ENCODE measurements at regions not wholly inside any gene's neighbourhood (a gene's known extent, or its start where the extent isn't known, plus 50 kb on each side); places are given as distances from the start of the nearest gene placed in this dataset.
"Not testable (repeated sequence)": the region's sequence is repeated elsewhere in the genome, so short reads cannot be mapped to it uniquely, and the experiment has no call there.

GRCh38 chrX:134045372-134045771 is 60.0 kb upstream of the GPC3 start:
- not testable (repeated sequence) for H3K4me3 ChIP-seq (replicated peaks in 1 of 4; ENCODE audit: control extremely low read depth in 1 of 4, insufficient read depth in 1 of 4, low read depth in 3 of 4, low read length in 4 of 4); H3K79me2 ChIP-seq (ENCODE audit: control insufficient read depth, insufficient read depth, low read length); H3K9me3 ChIP-seq (ENCODE audit: control insufficient read depth, insufficient read depth, low read depth, low read length); H3K27ac ChIP-seq (ENCODE audit: insufficient read depth, low read length); H3K4me2 ChIP-seq (ENCODE audit: extremely low read depth, insufficient read depth, low read length); H3K4me1 ChIP-seq (ENCODE audit: control insufficient read depth, extremely low read depth, insufficient read depth, low read length); DNase-seq (ENCODE audit: low read depth in 2 of 2); H3K36me3 ChIP-seq (ENCODE audit: control insufficient read depth, insufficient read depth, low read length); H4K20me1 ChIP-seq (ENCODE audit: control insufficient read depth, extremely low read depth, insufficient read depth, low read length); H3K9ac ChIP-seq (ENCODE audit: insufficient read depth, low read length); H2AFZ ChIP-seq (ENCODE audit: low read length); H3K27me3 ChIP-seq (ENCODE audit: control insufficient read depth, insufficient read depth, low read length)

DNA sequence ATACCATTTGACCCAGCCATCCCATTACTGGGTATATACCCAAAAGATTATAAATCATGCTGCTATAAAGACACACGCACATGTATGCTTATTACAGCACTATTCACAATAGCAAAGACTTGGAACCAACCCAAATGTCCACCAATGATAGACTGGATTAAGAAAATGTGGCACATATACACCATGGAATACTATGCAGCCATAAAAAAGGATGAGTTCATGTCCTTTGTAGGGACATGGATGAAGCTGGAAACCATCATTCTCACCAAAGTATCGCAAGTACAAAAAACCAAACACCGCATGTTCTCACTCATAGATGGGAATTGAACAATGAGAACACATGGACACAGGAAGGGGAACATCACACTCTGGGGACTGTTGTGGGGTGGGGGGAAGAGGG is 81.7 kb upstream of the GPC3 start:
- H2AFZ ChIP-seq (ENCODE audit: low read length); H3K4me1 ChIP-seq (ENCODE audit: control insufficient read depth, extremely low read depth, insufficient read depth, low read length); H4K20me1 ChIP-seq (ENCODE audit: control insufficient read depth, extremely low read depth, insufficient read depth, low read length); H3K27ac ChIP-seq (ENCODE audit: insufficient read depth, low read length); H3K27me3 ChIP-seq (ENCODE audit: control insufficient read depth, insufficient read depth, low read length); H3K9me3 ChIP-seq (ENCODE audit: control insufficient read depth, insufficient read depth, low read depth, low read length); DNase-seq (ENCODE audit: low read depth in 2 of 2); H3K4me3 ChIP-seq (replicated peaks in 1 of 4; ENCODE audit: control extremely low read depth in 1 of 4, insufficient read depth in 1 of 4, low read depth in 3 of 4, low read length in 4 of 4); H3K9ac ChIP-seq (ENCODE audit: insufficient read depth, low read length); H3K36me3 ChIP-seq (ENCODE audit: control insufficient read depth, insufficient read depth, low read length); H3K79me2 ChIP-seq (ENCODE audit: control insufficient read depth, insufficient read depth, low read length); H3K4me2 ChIP-seq (ENCODE audit: extremely low read depth, insufficient read depth, low read length): not testable (repeated sequence)

- not testable (repeated sequence) for H3K9ac ChIP-seq (ENCODE audit: insufficient read depth, low read length); H3K4me2 ChIP-seq (ENCODE audit: extremely low read depth, insufficient read depth, low read length); H3K36me3 ChIP-seq (ENCODE audit: control insufficient read depth, insufficient read depth, low read length); H2AFZ ChIP-seq (ENCODE audit: low read length); H3K27ac ChIP-seq (ENCODE audit: insufficient read depth, low read length); H3K27me3 ChIP-seq (ENCODE audit: control insufficient read depth, insufficient read depth, low read length); H4K20me1 ChIP-seq (ENCODE audit: control insufficient read depth, extremely low read depth, insufficient read depth, low read length); H3K9me3 ChIP-seq (ENCODE audit: control insufficient read depth, insufficient read depth, low read depth, low read length); H3K79me2 ChIP-seq (ENCODE audit: control insufficient read depth, insufficient read depth, low read length); H3K4me1 ChIP-seq (ENCODE audit: control insufficient read depth, extremely low read depth, insufficient read depth, low read length); H3K4me3 ChIP-seq (replicated peaks in 1 of 4; ENCODE audit: control extremely low read depth in 1 of 4, insufficient read depth in 1 of 4, low read depth in 3 of 4, low read length in 4 of 4); DNase-seq (ENCODE audit: low read depth in 2 of 2)
Measured at GRCh38 chrX:134071899-134072298, 86.5 kb upstream of the GPC3 start.

GRCh38 chrX:134073341-134073740 is 87.9 kb upstream of the GPC3 start:
- Histone ChIP-seq H3K4me3 (replicated peaks in 1 of 4; ENCODE audit: control extremely low read depth in 1 of 4, insufficient read depth in 1 of 4, low read depth in 3 of 4, low read length in 4 of 4) (no peak overlapping the region), H3K36me3 (ENCODE audit: control insufficient read depth, insufficient read depth, low read length) (no peaks in the 10 kb centered on the region), H3K27me3 (ENCODE audit: control insufficient read depth, insufficient read depth, low read length) (no peaks in the 10 kb centered on the region), H4K20me1 (ENCODE audit: control insufficient read depth, extremely low read depth, insufficient read depth, low read length) (no peaks in the 10 kb centered on the region), H3K4me1 (ENCODE audit: control insufficient read depth, extremely low read depth, insufficient read depth, low read length) (no peaks in the 10 kb centered on the region), H3K4me2 (ENCODE audit: extremely low read depth, insufficient read depth, low read length) (no peak overlapping the region), H3K9me3 (ENCODE audit: control insufficient read depth, insufficient read depth, low read depth, low read length) (peaks cover 4% of the 10 kb centered on the region), H3K27ac (ENCODE audit: insufficient read depth, low read length) (no peak overlapping the region), H2AFZ (ENCODE audit: low read length) (no peak overlapping the region), H3K9ac (ENCODE audit: insufficient read depth, low read length) (no peak overlapping the region), H3K79me2 (ENCODE audit: control insufficient read depth, insufficient read depth, low read length) (no peaks in the 10 kb centered on the region)
- no peak for TF ChIP-seq CTCF (conservative IDR thresholded peaks at IDR 0.05 in 1 of 2, IDR thresholded peaks at IDR 0.05 in 1 of 2; ENCODE audit: low read depth in 1 of 2, low read length in 2 of 2)
- no peak for TF ChIP-seq EZH2 (IDR thresholded peaks at IDR 0.05; ENCODE audit: low read length, missing control alignments)
- DNase-seq (ENCODE audit: low read depth in 2 of 2): no peak

Measured in fibroblast of lung (primary cell).